Effector CD8-positive, alpha-beta T cell (primary cell): ENCODE measurements at regions not wholly inside any gene's neighbourhood (a gene's known extent, or its start where the extent isn't known, plus 50 kb on each side); places are given as distances from the start of the nearest gene placed in this dataset.
"Not testable (repeated sequence)": the region's sequence is repeated elsewhere in the genome, so short reads cannot be mapped to it uniquely, and the experiment has no call there.

Experiments
- DNase-seq: peaks from one replicate; lab custom pipeline; 2025; lab: John Stamatoyannopoulos, UW

- no peak for DNase-seq
These were observed 61.7 kb downstream of the KPNA2 start for GRCh38 chr17:68097161-68097805.

- not testable (repeated sequence) for DNase-seq
These were observed 63.8 kb downstream of the KPNA2 start for GRCh38 chr17:68099341-68099753.

- DNase-seq, result no peak
These were observed 64.6 kb downstream of the KPNA2 start for GRCh38 chr17:68100000-68100641.

GRCh38 chr17:68101075-68101986, 65.8 kb downstream of the KPNA2 start:
- peak; percentile 50 for DNase-seq

GRCh38 chr17:68101987-68102314, 66.4 kb downstream of the KPNA2 start:
- no peak for DNase-seq

- no peak for DNase-seq
These were observed 66.8 kb downstream of the KPNA2 start for GRCh38 chr17:68102318-68102758.

- DNase-seq, result no peak
These were observed 67.6 kb downstream of the KPNA2 start for GRCh38 chr17:68103148-68103547.

GRCh38 chr17:68106085-68106484, 70.5 kb downstream of the KPNA2 start:
- DNase-seq, result no peak

GRCh38 chr17:68107373-68107772, 71.8 kb downstream of the KPNA2 start:
- no peak for DNase-seq

GRCh38 chr17:68108313-68109000, 72.9 kb downstream of the KPNA2 start:
- DNase-seq, result no peak

GRCh38 chr17:68109404-68109803, 73.9 kb downstream of the KPNA2 start:
- not testable (repeated sequence) for DNase-seq

- DNase-seq, result not testable (repeated sequence)
These were observed 80.7 kb downstream of the KPNA2 start for GRCh38 chr17:68116211-68116610.

GRCh38 chr17:68122587-68122986, 87.1 kb downstream of the KPNA2 start:
- DNase-seq, result no peak

GRCh38 chr17:68125111-68125870, 89.8 kb downstream of the KPNA2 start:
- DNase-seq, result no peak

- DNase-seq, result no peak
These were observed 92.4 kb downstream of the KPNA2 start for GRCh38 chr17:68127914-68128313.

GRCh38 chr17:68131456-68131855, 95.9 kb downstream of the KPNA2 start:
- no peak for DNase-seq

GRCh38 chr17:68133346-68134045, 98.0 kb downstream of the KPNA2 start:
- no peak for DNase-seq

- DNase-seq, result no peak
These were observed 98.6 kb downstream of the KPNA2 start for GRCh38 chr17:68134046-68134637.

- DNase-seq, result no peak
These were observed 99.2 kb downstream of the KPNA2 start for GRCh38 chr17:68134731-68135130.

- no peak for DNase-seq
These were observed 99.8 kb downstream of the KPNA2 start for GRCh38 chr17:68135141-68135887.
